GM12878 (cell line): ENCODE measurements at regions not wholly inside any gene's neighbourhood (a gene's known extent, or its start where the extent isn't known, plus 50 kb on each side); places are given as distances from the start of the nearest gene placed in this dataset.

Experiments used
- ATAC-seq: fragments of 200-7000 bp; cut with Tn5 transposase; 3 replicates; pipeline ENCODE4 v1.9.1; 2020; ENCODE audit warnings: mild to moderate bottlenecking, moderate library complexity
- BruUV-seq: library from RNA; stranded (reverse); fragments of 400-500 nt; replicated peaks from 2 replicates; lab custom pipeline; 2021; lab: Mats Ljungman, UMichigan
- CTCF ChIA-PET: fragments of 300-600 bp; sonication (Branson Sonifier 250); formaldehyde crosslinking; extraction: SDS; loops from one replicate; lab custom pipeline; 2021; ENCODE audit warnings: inconsistent platforms; lab: Yijun Ruan, JAX
- POLR2A ChIA-PET: fragments of 350-600 bp; formaldehyde crosslinking; extraction: SDS; loops from one replicate; lab custom pipeline; 2021; ENCODE audit warnings: inconsistent platforms; lab: Charles Lee
- RAD21 ChIA-PET: fragments of 300-600 bp; sonication (Branson Sonifier 250); formaldehyde crosslinking; loops from one replicate; lab custom pipeline; 2023; ENCODE audit warnings: antibody characterized with exemption; ENCODE audit not compliant: unreplicated experiment; lab: Charles Lee
- SMC1A ChIA-PET: fragments of 300-600 bp; sonication (Branson Sonifier 250); formaldehyde crosslinking; loops from one replicate; lab custom pipeline; 2023; ENCODE audit not compliant: unreplicated experiment, uncharacterized antibody; lab: Charles Lee
- DNase-seq: peaks from one replicate; pipeline ENCODE4 v3.0.0-alpha.2; 2011; ENCODE audit warnings: low read depth, low spot score
- FAIRE-seq: peaks from 3 replicates; lab custom pipeline; 2011; peaks lifted over from hg19 to GRCh38; lab: Jason Lieb, UNC
- H2AFZ ChIP-seq: 2 replicates; pipeline ENCODE4 v1.6.0; 2011; ENCODE audit warnings: low read depth, low read length, control low read depth; ENCODE audit not compliant: control insufficient read depth
- H3K27ac ChIP-seq: 2 replicates; pipeline ENCODE4 v1.5.1; 2011; ENCODE audit warnings: control low read depth; ENCODE audit not compliant: control insufficient read depth, insufficient read depth
- H3K27me3 ChIP-seq, 2 experiments: replicated peaks in 1 of 2; 2 replicates each; pipeline versions ENCODE4 v1.6.0 to v1.6.1; 2011; ENCODE audit warnings: low read length in 1 of 2; ENCODE audit not compliant: control insufficient read depth in 2 of 2, insufficient read depth in 2 of 2
- H3K36me3 ChIP-seq, 2 experiments: 2 replicates each; pipeline ENCODE4 v1.5.1; 2011; ENCODE audit warnings: low read length in 1 of 2; ENCODE audit not compliant: control insufficient read depth in 2 of 2, insufficient read depth in 2 of 2
- H3K4me1 ChIP-seq: 2 replicates; pipeline ENCODE4 v1.6.1; 2011; ENCODE audit warnings: mild to moderate bottlenecking, low read length, moderate library complexity, mixed read lengths; ENCODE audit not compliant: control insufficient read depth, insufficient read depth
- H3K4me2 ChIP-seq: 2 replicates; pipeline ENCODE4 v1.6.0; 2011; ENCODE audit warnings: control low read depth; ENCODE audit not compliant: control insufficient read depth, insufficient read depth
- H3K4me3 ChIP-seq: fragments of 200-600 bp; sonication (generic); 2 replicates; pipeline ENCODE4 v1.5.1; 2016
- H3K79me2 ChIP-seq: 2 replicates; pipeline ENCODE4 v1.6.0; 2011; ENCODE audit warnings: low read length; ENCODE audit not compliant: control insufficient read depth, insufficient read depth
- H3K9ac ChIP-seq: 2 replicates; pipeline ENCODE4 v1.8.0; 2011; ENCODE audit warnings: low read length, control low read depth, mixed read lengths; ENCODE audit not compliant: control insufficient read depth, insufficient read depth
- H3K9me3 ChIP-seq: replicated peaks from 3 replicates; pipeline ENCODE4 v1.5.1; 2011; ENCODE audit warnings: mild to moderate bottlenecking, low read length; ENCODE audit not compliant: control insufficient read depth, insufficient read depth
- H4K20me1 ChIP-seq: 2 replicates; pipeline ENCODE4 v1.6.0; 2011; ENCODE audit not compliant: control insufficient read depth, insufficient read depth
- BMI1 ChIP-seq: fragments of 450-650 bp; IDR thresholded peaks from 2 replicates; pipeline ENCODE4 v1.6.1; 2016; ENCODE audit warnings: mild to moderate bottlenecking, moderate library complexity, borderline replicate concordance
- E2F4 ChIP-seq: IDR thresholded peaks from 2 replicates; pipeline ENCODE4 v1.6.1; 2012; ENCODE audit warnings: low read depth, low read length, improper control_type of control experiment
- IRF5 ChIP-seq: fragments of 450-650 bp; IDR thresholded peaks from 2 replicates; pipeline ENCODE4 v1.6.1; 2017; ENCODE audit warnings: borderline replicate concordance
- NFYA ChIP-seq: IDR thresholded peaks from 2 replicates; pipeline ENCODE4 v1.6.1; 2011; ENCODE audit warnings: low read depth, mild to moderate bottlenecking, low read length, improper control_type of control experiment, borderline replicate concordance
- NR2C2 ChIP-seq: IDR thresholded peaks from 2 replicates; pipeline ENCODE4 v1.6.1; 2011; ENCODE audit warnings: borderline replicate concordance, low read depth; ENCODE audit not compliant: control insufficient read depth, insufficient read length
- SMAD1 ChIP-seq: fragments of 450-650 bp; IDR thresholded peaks from 2 replicates; pipeline ENCODE4 v1.6.1; 2018; ENCODE audit warnings: mild to moderate bottlenecking, low read depth; ENCODE audit not compliant: partially characterized antibody
- TARDBP ChIP-seq: IDR thresholded peaks from 2 replicates; pipeline ENCODE4 v1.6.1; 2016; ENCODE audit warnings: borderline replicate concordance
- TCF3 ChIP-seq: IDR thresholded peaks from 2 replicates; pipeline ENCODE4 v1.6.1; 2012; ENCODE audit warnings: low read depth, mild to moderate bottlenecking, low read length, borderline replicate concordance; ENCODE audit not compliant: insufficient read depth
- WGBS: methylation state at CpG from one replicate; pipeline ENCODE4 v1.1.6; 2016; ENCODE audit warnings: low lambda C conversion rate; ENCODE audit not compliant: insufficient replicate concordance, insufficient coverage; ENCODE audit errors: missing lambda C conversion rate; 5-methylcytosine and 5-hydroxymethylcytosine counted together
- in situ Hi-C: fragments of 300-500 bp; cut with MboI; formaldehyde crosslinking; loops from 9 replicates; pipeline ENCODE4 v1.14.3; 2018; ENCODE audit warnings: mixed read lengths
- intact Hi-C: fragments of 100-400 bp; cut with micrococcal nuclease; formaldehyde crosslinking; loops from one replicate; pipeline ENCODE4 v1.14.2; 2022; ENCODE audit not compliant: unreplicated experiment

- TF ChIP-seq IRF5 (no peak), TARDBP (no peak), E2F4 (no peak), SMAD1 (no peak), BMI1 (no peak)
Observed at GRCh38 chr1:81490614-81491013, 310.1 kb upstream of the ADGRL2 start (continued).

GRCh38 chr1:81489372-81489934 lies 311.3 kb upstream of the ADGRL2 start:
- Histone ChIP-seq H3K79me2 (no peaks in the 10 kb centered on the region), H4K20me1 (no peaks in the 10 kb centered on the region), H3K4me3 (no peak overlapping the region), H3K9ac (no peak overlapping the region), H2AFZ (no peak overlapping the region), H3K4me2 (no peak overlapping the region), H3K9me3 (no peaks in the 10 kb centered on the region; the same call in 2 of the 3 replicates), H3K27ac (no peak overlapping the region), H3K36me3 (no peaks in the 10 kb centered on the region), H3K4me1 (no peaks in the 10 kb centered on the region), H3K27me3 (no peaks in the 10 kb centered on the region; a peak in 1 of 4 replicates)
- RAD21 ChIA-PET = interaction anchor here (0.6 kb wide), 1 partner anchor 1572 kb away, joined by 3 read pairs; no protein-coding TSS in a partner anchor
- 75% methylated on average over 1 of the region's 1 CpG for WGBS
- in situ Hi-C loops = no loop called here
- POLR2A ChIA-PET = no interaction called here
- DNase-seq = no peak
- no peak for TF ChIP-seq NR2C2
- TF ChIP-seq TCF3 = no peak
- no peak for TF ChIP-seq NFYA
- CTCF ChIA-PET = interaction anchor here (0.6 to 1.5 kb wide), 4 partner anchors 9 to 272 kb away, joined by 3 to 5 read pairs (median 3); no protein-coding TSS in a partner anchor
- intact Hi-C loops = no loop called here
- SMC1A ChIA-PET = interaction anchor here (0.9 kb wide), 1 partner anchor 11 kb away, joined by 3 read pairs; no protein-coding TSS in a partner anchor
- BruUV-seq = no TSS peak
- no peak for ATAC-seq
- no peak for FAIRE-seq
